Skeletal muscle tissue (tissue), 3 donors: ENCODE measurements at regions not wholly inside any gene's neighbourhood (a gene's known extent, or its start where the extent isn't known, plus 50 kb on each side); places are given as distances from the start of the nearest gene placed in this dataset.

Experiments used
- H3K27ac ChIP-seq: one replicate; pipeline ENCODE4 v1.7.0; 2013; ENCODE audit warnings: mild to moderate bottlenecking, low read depth, low read length, inconsistent platforms
- H3K27me3 ChIP-seq, 3 donors: one replicate each; pipeline ENCODE4 v1.7.0; 2013; ENCODE audit warnings: low read length in 3 of 3; ENCODE audit not compliant: control insufficient read depth in 3 of 3, insufficient read depth in 3 of 3
- H3K36me3 ChIP-seq, 3 donors: one replicate each; pipeline ENCODE4 v1.7.0; 2013; ENCODE audit warnings: low read length in 3 of 3; ENCODE audit not compliant: control insufficient read depth in 3 of 3, insufficient read depth in 3 of 3
- H3K4me1 ChIP-seq, 3 donors: one replicate each; pipeline ENCODE4 v1.7.0; 2013; ENCODE audit warnings: low read length in 3 of 3, mild to moderate bottlenecking in 3 of 3; ENCODE audit not compliant: control insufficient read depth in 3 of 3, insufficient read depth in 3 of 3
- H3K4me3 ChIP-seq, 3 donors: one replicate each; pipeline ENCODE4 v1.7.0; 2013; ENCODE audit warnings: low read length in 3 of 3
- H3K9ac ChIP-seq, 3 donors: one replicate each; pipeline ENCODE4 v1.7.0; 2013; ENCODE audit warnings: low read length in 3 of 3, mild to moderate bottlenecking in 3 of 3, moderate library complexity in 2 of 3, low read depth in 1 of 3
- H3K9me3 ChIP-seq, 3 donors: one replicate each; pipeline ENCODE4 v1.7.0; 2013; ENCODE audit warnings: low read length in 3 of 3; ENCODE audit not compliant: control insufficient read depth in 3 of 3
- donor health status: Osteomylitis.

GRCh38 chr6:137373296-137373695 lies 120.9 kb downstream of the OLIG3 start:
- Histone ChIP-seq H3K9ac (no peak overlapping the region), H3K27me3 (no peaks in the 10 kb centered on the region), H3K36me3 (no peaks in the 10 kb centered on the region), H3K4me1 (no peaks in the 10 kb centered on the region), H3K27ac (no peak overlapping the region), H3K4me3 (no peak overlapping the region), H3K9me3 (no peaks in the 10 kb centered on the region)

- no peak overlapping the region for H3K9ac ChIP-seq
- no peaks in the 10 kb centered on the region for H3K27me3 ChIP-seq
- H3K36me3 ChIP-seq: no peaks in the 10 kb centered on the region
- no peak overlapping the region for H3K27ac ChIP-seq
- no peaks in the 10 kb centered on the region for H3K9me3 ChIP-seq
- no peaks in the 10 kb centered on the region for H3K4me1 ChIP-seq
- no peak overlapping the region for H3K4me3 ChIP-seq
These were observed 121.7 kb downstream of the OLIG3 start for GRCh38 chr6:137372532-137372931.

DNA sequence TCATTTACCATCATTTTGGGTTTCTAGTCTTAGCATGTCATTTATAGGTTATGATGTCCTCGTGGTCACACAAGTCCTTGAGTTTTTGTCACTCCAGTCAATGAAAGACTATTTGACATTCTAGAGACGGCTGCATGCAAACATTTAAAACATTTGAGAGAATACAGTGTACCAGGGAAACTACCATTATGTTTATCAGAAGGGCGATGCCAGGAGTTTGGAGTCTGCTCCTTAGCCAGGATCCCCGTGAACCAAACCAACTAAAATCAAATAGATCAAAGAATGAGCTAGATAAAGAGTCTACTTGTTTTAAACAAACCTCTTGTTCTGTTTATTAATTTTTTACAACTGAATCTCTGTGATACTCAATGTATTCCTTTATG lies 122.6 kb downstream of the OLIG3 start:
- no peaks in the 10 kb centered on the region for H3K36me3 ChIP-seq
- H3K4me3 ChIP-seq: no peak overlapping the region
- H3K27me3 ChIP-seq: no peaks in the 10 kb centered on the region
- no peak overlapping the region for H3K9ac ChIP-seq
- H3K4me1 ChIP-seq: no peaks in the 10 kb centered on the region
- no peaks in the 10 kb centered on the region for H3K9me3 ChIP-seq
- no peak overlapping the region for H3K27ac ChIP-seq

DNA sequence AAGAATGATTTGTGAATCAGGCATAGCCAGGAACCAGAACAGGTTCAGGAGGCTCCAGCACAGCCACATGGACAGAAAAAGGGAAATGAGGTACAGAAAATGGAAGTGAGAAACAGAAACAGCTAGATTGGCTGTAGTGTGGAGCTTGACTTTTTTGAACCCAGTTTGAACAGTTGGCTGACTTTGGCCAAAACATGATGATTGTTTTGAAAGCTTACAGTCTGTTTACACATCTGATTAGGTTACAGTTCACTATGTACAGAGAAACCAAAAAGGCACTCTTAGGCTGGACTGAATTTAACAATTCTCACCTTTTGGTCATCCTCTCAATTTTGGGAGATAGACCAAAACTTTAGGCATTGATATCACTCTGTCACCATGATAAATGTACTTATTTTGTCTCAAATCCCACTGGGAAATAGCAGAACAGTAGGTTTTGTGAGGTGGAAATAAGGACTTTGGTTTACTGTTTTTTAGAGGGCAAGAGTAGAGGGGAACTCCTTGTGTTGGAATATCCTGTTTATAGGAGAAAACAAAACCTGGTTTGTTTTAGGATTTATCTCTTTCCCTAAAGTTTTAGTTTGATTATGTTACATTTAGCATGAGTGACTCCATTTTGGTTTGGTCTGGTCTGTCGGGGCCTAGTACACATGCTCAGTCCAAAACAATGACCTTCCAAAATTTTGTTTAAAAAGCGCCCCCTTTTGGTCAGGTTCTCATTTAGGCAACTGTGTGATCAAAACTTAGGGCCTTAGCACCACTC lies 123.1 kb downstream of the OLIG3 start:
- Histone ChIP-seq H3K36me3 (no peaks in the 10 kb centered on the region), H3K27me3 (no peaks in the 10 kb centered on the region), H3K4me1 (no peaks in the 10 kb centered on the region), H3K9me3 (no peaks in the 10 kb centered on the region), H3K9ac (no peak overlapping the region), H3K4me3 (no peak overlapping the region), H3K27ac (no peak overlapping the region)

GRCh38 chr6:137369136-137369535 lies 125.1 kb downstream of the OLIG3 start:
- Histone ChIP-seq H3K9ac (no peak overlapping the region), H3K9me3 (no peaks in the 10 kb centered on the region), H3K27ac (no peak overlapping the region), H3K4me3 (no peak overlapping the region), H3K36me3 (no peaks in the 10 kb centered on the region), H3K4me1 (no peaks in the 10 kb centered on the region), H3K27me3 (no peaks in the 10 kb centered on the region)

- H3K4me1 ChIP-seq: no peaks in the 10 kb centered on the region
- H3K9ac ChIP-seq: no peak overlapping the region
- no peak overlapping the region for H3K4me3 ChIP-seq
- no peak overlapping the region for H3K27ac ChIP-seq
- H3K36me3 ChIP-seq: no peaks in the 10 kb centered on the region
- no peaks in the 10 kb centered on the region for H3K27me3 ChIP-seq
- H3K9me3 ChIP-seq: no peaks in the 10 kb centered on the region
These were observed 128.3 kb downstream of the OLIG3 start for GRCh38 chr6:137365707-137366437.

GRCh38 chr6:137363805-137364138 lies 130.4 kb downstream of the OLIG3 start:
- H3K27ac ChIP-seq: no peak overlapping the region
- no peak overlapping the region for H3K4me3 ChIP-seq
- H3K36me3 ChIP-seq: no peaks in the 10 kb centered on the region
- H3K4me1 ChIP-seq: no peaks in the 10 kb centered on the region
- no peaks in the 10 kb centered on the region for H3K27me3 ChIP-seq
- H3K9me3 ChIP-seq: no peaks in the 10 kb centered on the region
- H3K9ac ChIP-seq: no peak overlapping the region

- H3K27me3 ChIP-seq: no peaks in the 10 kb centered on the region
- no peak overlapping the region for H3K9ac ChIP-seq
- no peaks in the 10 kb centered on the region for H3K4me1 ChIP-seq
- no peak overlapping the region for H3K4me3 ChIP-seq
- H3K27ac ChIP-seq: no peak overlapping the region
- no peaks in the 10 kb centered on the region for H3K9me3 ChIP-seq
- no peaks in the 10 kb centered on the region for H3K36me3 ChIP-seq
These were observed 131.1 kb downstream of the OLIG3 start for GRCh38 chr6:137362878-137363804.

DNA sequence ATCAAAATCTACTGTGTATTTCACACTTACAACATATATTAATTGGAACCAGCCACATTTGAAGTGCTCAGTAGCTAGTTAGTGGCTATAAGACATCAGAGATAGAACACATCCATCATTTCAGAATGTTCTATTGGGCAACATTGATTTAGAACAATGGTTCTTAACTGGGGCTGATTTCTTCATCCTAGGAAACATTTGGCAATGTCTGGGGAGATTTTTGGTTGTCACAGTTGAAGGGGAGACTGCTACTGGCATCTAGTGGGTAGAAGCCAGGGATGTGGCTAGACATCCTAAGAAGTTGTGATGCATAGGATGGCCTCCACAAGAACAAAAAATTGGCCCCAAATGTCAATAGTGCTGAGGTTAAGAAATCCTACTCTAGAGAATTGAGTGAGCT lies 132.5 kb downstream of the OLIG3 start:
- Histone ChIP-seq H3K9ac (no peak overlapping the region), H3K27me3 (no peaks in the 10 kb centered on the region), H3K27ac (no peak overlapping the region), H3K36me3 (no peaks in the 10 kb centered on the region), H3K9me3 (no peaks in the 10 kb centered on the region), H3K4me3 (no peak overlapping the region), H3K4me1 (no peaks in the 10 kb centered on the region)

DNA sequence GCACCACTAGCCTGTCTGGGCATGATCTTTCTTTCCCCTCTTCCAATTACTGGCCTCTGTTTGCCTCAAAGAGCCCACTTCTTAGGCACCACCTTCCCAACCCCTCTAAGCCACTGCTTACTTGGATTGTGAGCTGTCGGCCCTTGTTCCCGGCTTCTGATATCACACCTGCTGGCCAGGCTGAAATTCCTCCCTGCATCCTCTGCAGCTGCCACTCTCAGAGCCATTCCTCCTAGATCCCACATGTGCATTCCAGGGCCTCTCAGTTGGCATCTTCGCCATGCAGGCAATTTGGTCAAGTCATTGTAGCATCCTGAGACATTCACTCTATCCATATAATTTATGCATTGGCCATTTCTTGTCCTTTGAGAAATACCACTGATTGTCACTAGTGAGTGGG lies 135.9 kb downstream of the OLIG3 start:
- Histone ChIP-seq H3K4me1 (no peaks in the 10 kb centered on the region), H3K9me3 (no peaks in the 10 kb centered on the region), H3K27ac (no peak overlapping the region), H3K9ac (no peak overlapping the region), H3K36me3 (no peaks in the 10 kb centered on the region), H3K27me3 (no peaks in the 10 kb centered on the region), H3K4me3 (no peak overlapping the region)
